T follicular helper cell (primary cell): ENCODE measurements at regions not wholly inside any gene's neighbourhood (a gene's known extent, or its start where the extent isn't known, plus 50 kb on each side); places are given as distances from the start of the nearest gene placed in this dataset.

Experiments
- DNase-seq: peaks from one replicate; pipeline ENCODE4 v3.0.0-alpha.2; 2020; ENCODE audit warnings: low read depth

GRCh38 chr21:17003258-17003615 lies 509.6 kb upstream of the CXADR start:
- DNase-seq: no peak

GRCh38 chr21:17003763-17004373 lies 509.0 kb upstream of the CXADR start:
- no peak for DNase-seq

GRCh38 chr21:17032141-17032655 lies 480.6 kb upstream of the CXADR start:
- no peak for DNase-seq

- DNase-seq: no peak
Measured at GRCh38 chr21:17044696-17045095, 468.1 kb upstream of the CXADR start.

- no peak for DNase-seq
Measured at GRCh38 chr21:17045214-17045853, 467.5 kb upstream of the CXADR start.

GRCh38 chr21:17048974-17049373 lies 463.9 kb upstream of the CXADR start:
- no peak for DNase-seq

GRCh38 chr21:17050156-17050555 lies 462.7 kb upstream of the CXADR start:
- DNase-seq: no peak

- DNase-seq: no peak
Measured at GRCh38 chr21:17050646-17051045, 462.2 kb upstream of the CXADR start.

- DNase-seq: no peak
Measured at GRCh38 chr21:17051054-17051453, 461.8 kb upstream of the CXADR start.

- no peak for DNase-seq
Measured at GRCh38 chr21:17053321-17053720, 459.5 kb upstream of the CXADR start.

GRCh38 chr21:17059936-17060335 lies 452.9 kb upstream of the CXADR start:
- DNase-seq: no peak

- no peak for DNase-seq
Measured at GRCh38 chr21:17066006-17066405, 446.8 kb upstream of the CXADR start.

GRCh38 chr21:17071093-17071492 lies 441.8 kb upstream of the CXADR start:
- no peak for DNase-seq

- no peak for DNase-seq
Measured at GRCh38 chr21:17081193-17081592, 431.6 kb upstream of the CXADR start.

GRCh38 chr21:17082843-17083483 lies 429.9 kb upstream of the CXADR start:
- no peak for DNase-seq

GRCh38 chr21:17085707-17086106 lies 427.1 kb upstream of the CXADR start:
- DNase-seq: no peak

GRCh38 chr21:17088500-17088899 lies 424.3 kb upstream of the CXADR start:
- no peak for DNase-seq

- DNase-seq: no peak
Measured at GRCh38 chr21:17089091-17089491, 423.8 kb upstream of the CXADR start.

- DNase-seq: no peak
Measured at GRCh38 chr21:17101696-17102095, 411.1 kb upstream of the CXADR start.

GRCh38 chr21:17105932-17106331 lies 406.9 kb upstream of the CXADR start:
- DNase-seq: no peak

GRCh38 chr21:17114045-17114444 lies 398.8 kb upstream of the CXADR start:
- no peak for DNase-seq

GRCh38 chr21:17118638-17119384 lies 394.0 kb upstream of the CXADR start:
- DNase-seq: no peak
